Stomach (tissue), 4 donors: ENCODE measurements at regions not wholly inside any gene's neighbourhood (a gene's known extent, or its start where the extent isn't known, plus 50 kb on each side); places are given as distances from the start of the nearest gene placed in this dataset.

Source experiments
- CTCF ChIP-seq, 7 experiments: fragments of 450-650 bp in 4 of 7; fragments of 200-600 bp in 3 of 7; sonication (generic) in 3 of 7; IDR thresholded peaks; one replicate each; pipeline ENCODE4 v1.5.1; 2016 to 2019; ENCODE audit warnings: antibody characterized with exemption in 7 of 7, control low read depth in 2 of 7, mild to moderate bottlenecking in 1 of 7
- POLR2A ChIP-seq, 4 donors: fragments of 450-650 bp; IDR thresholded peaks; one replicate each; pipeline ENCODE4 v1.6.1; 2016; ENCODE audit warnings: antibody characterized with exemption in 4 of 4, control low read depth in 2 of 4, mild to moderate bottlenecking in 1 of 4, moderate library complexity in 1 of 4
- POLR2AphosphoS5 ChIP-seq, 3 donors: sonication (generic); formaldehyde crosslinking; IDR thresholded peaks; one replicate each; pipeline ENCODE4 v1.6.1; 2016; ENCODE audit warnings: antibody characterized with exemption in 3 of 3

GRCh38 chr22:44548981-44549380 lies 50.9 kb upstream of the RTL6 start:
- TF ChIP-seq CTCF (IDR thresholded peaks at IDR 0.05) (no peak), POLR2AphosphoS5 (IDR thresholded peaks at IDR 0.05) (no peak), POLR2A (IDR thresholded peaks at IDR 0.05) (no peak)
